RWPE2 (cell line): ENCODE measurements at regions not wholly inside any gene's neighbourhood (a gene's known extent, or its start where the extent isn't known, plus 50 kb on each side); places are given as distances from the start of the nearest gene placed in this dataset.
A peak's percentile ranks its signal among the peaks of the same experiment; 100 is the strongest.

Source experiments
- ATAC-seq: fragments of 200-7000 bp; cut with Tn5 transposase; 3 replicates; pipeline ENCODE4 v1.9.1; 2021; ENCODE audit warnings: low read depth
- DNase-seq: peaks from one replicate; pipeline ENCODE4 v3.0.0-alpha.2; 2020; ENCODE audit warnings: low spot score
- H3K27ac ChIP-seq: fragments of 450-650 bp; 2 replicates; pipeline ENCODE4 v1.5.1; 2017; ENCODE audit warnings: mild to moderate bottlenecking; ENCODE audit not compliant: poor library complexity, severe bottlenecking
- H3K27me3 ChIP-seq: fragments of 250-450 bp; sonication (Bioruptor Pico); 2 replicates; pipeline ENCODE4 v1.5.1; 2021; ENCODE audit warnings: mild to moderate bottlenecking, moderate library complexity; ENCODE audit not compliant: insufficient read depth, poor library complexity, severe bottlenecking
- H3K36me3 ChIP-seq: fragments of 250-450 bp; sonication (Bioruptor Pico); 2 replicates; pipeline ENCODE4 v1.5.1; 2020; ENCODE audit warnings: low read depth, mild to moderate bottlenecking, moderate library complexity
- H3K4me1 ChIP-seq: fragments of 250-450 bp; sonication (Bioruptor Pico); 2 replicates; pipeline ENCODE4 v1.5.1; 2021; ENCODE audit warnings: mild to moderate bottlenecking, moderate library complexity; ENCODE audit not compliant: insufficient read depth, poor library complexity, severe bottlenecking
- H3K4me3 ChIP-seq: fragments of 250-450 bp; sonication (Bioruptor Pico); 2 replicates; pipeline ENCODE4 v1.5.1; 2021; ENCODE audit warnings: mild to moderate bottlenecking, moderate library complexity; ENCODE audit not compliant: severe bottlenecking
- H3K9me3 ChIP-seq: fragments of 250-450 bp; sonication (Bioruptor Pico); 2 replicates; pipeline ENCODE4 v1.5.1; 2021; ENCODE audit warnings: mild to moderate bottlenecking, moderate library complexity; ENCODE audit not compliant: severe bottlenecking
- TF ChIP-seq, protein P1 (sequence below): fragments of 450-650 bp; IDR thresholded peaks from one replicate; pipeline ENCODE4 v1.5.1; 2017; ENCODE audit warnings: mild to moderate bottlenecking, moderate library complexity; ENCODE audit not compliant: poor library complexity, severe bottlenecking

DNA sequence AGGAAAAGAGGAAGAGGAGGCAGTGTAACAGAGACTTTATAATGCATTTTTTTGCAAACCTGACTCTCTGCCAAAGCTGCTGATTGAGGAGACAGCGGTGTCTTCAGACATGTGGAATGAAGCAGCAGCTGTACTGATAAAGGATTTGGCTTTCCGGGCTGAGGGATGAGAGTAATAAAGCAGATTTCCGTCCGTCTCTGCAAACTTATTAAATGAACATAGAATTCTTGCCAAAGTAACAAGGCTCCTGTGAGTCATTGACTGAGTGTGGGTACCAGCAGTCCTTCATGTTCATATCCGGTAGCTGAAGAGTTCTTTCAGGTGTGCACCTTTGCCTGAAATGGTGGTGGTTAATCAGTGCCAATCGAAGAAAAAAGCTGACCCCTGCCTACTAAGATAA, 112.6 kb downstream of the LIG4 start:
- Histone ChIP-seq H3K36me3 (no peaks in the 10 kb centered on the region), H3K4me1 (no peaks in the 10 kb centered on the region), H3K9me3 (no peaks in the 10 kb centered on the region), H3K4me3 (no peak overlapping the region), H3K27ac (no peak overlapping the region), H3K27me3 (no peaks in the 10 kb centered on the region)
- DNase-seq (no peak), ATAC-seq (peak; percentile 48; the same call in 2 of the 3 replicates)
- TF ChIP-seq, protein P1, sequence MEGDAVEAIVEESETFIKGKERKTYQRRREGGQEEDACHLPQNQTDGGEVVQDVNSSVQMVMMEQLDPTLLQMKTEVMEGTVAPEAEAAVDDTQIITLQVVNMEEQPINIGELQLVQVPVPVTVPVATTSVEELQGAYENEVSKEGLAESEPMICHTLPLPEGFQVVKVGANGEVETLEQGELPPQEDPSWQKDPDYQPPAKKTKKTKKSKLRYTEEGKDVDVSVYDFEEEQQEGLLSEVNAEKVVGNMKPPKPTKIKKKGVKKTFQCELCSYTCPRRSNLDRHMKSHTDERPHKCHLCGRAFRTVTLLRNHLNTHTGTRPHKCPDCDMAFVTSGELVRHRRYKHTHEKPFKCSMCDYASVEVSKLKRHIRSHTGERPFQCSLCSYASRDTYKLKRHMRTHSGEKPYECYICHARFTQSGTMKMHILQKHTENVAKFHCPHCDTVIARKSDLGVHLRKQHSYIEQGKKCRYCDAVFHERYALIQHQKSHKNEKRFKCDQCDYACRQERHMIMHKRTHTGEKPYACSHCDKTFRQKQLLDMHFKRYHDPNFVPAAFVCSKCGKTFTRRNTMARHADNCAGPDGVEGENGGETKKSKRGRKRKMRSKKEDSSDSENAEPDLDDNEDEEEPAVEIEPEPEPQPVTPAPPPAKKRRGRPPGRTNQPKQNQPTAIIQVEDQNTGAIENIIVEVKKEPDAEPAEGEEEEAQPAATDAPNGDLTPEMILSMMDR: no peak

DNA sequence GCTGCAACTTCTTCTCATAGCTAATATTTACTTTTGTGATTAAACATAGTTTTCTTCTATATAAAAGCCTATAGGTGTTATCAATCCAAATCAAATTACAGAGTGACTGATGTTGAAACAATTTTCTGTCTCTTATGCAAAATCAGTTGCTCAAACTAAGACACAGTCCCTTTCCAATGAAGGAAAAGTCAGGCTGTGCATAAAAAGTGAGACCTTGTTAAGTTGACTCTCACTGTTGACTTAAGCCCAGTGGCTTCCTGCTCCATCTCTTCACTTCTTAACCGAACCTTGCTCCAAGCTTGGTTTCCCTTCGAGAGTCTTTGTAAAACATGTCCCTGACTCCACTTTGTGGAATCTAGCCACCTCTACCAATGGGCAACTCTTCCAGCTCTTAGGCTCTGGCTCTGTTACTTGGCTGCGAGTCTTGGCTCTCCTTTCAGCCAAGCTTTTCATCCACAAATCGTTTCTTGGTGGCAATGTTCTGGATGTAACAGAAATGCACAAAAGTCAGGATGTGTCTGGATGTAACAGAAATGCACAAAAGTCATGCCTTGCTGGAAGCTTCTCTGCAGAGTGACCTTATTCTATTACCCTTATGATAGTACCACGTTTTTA, 118.9 kb downstream of the LIG4 start:
- DNase-seq (no peak), ATAC-seq (no peak)
- TF ChIP-seq, protein P1: no peak
- Histone ChIP-seq H3K9me3 (no peaks in the 10 kb centered on the region), H3K4me1 (no peaks in the 10 kb centered on the region), H3K4me3 (no peak overlapping the region), H3K36me3 (no peaks in the 10 kb centered on the region), H3K27ac (no peak overlapping the region), H3K27me3 (no peaks in the 10 kb centered on the region)

GRCh38 chr13:108095036-108095435, 120.3 kb downstream of the LIG4 start:
- H3K9me3 ChIP-seq: no peaks in the 10 kb centered on the region
- no peak for ATAC-seq
- TF ChIP-seq, protein P1: no peak
- no peaks in the 10 kb centered on the region for H3K36me3 ChIP-seq
- no peaks in the 10 kb centered on the region for H3K27me3 ChIP-seq
- DNase-seq: no peak
- H3K4me1 ChIP-seq: no peaks in the 10 kb centered on the region
- no peak overlapping the region for H3K27ac ChIP-seq
- H3K4me3 ChIP-seq: no peak overlapping the region

DNA sequence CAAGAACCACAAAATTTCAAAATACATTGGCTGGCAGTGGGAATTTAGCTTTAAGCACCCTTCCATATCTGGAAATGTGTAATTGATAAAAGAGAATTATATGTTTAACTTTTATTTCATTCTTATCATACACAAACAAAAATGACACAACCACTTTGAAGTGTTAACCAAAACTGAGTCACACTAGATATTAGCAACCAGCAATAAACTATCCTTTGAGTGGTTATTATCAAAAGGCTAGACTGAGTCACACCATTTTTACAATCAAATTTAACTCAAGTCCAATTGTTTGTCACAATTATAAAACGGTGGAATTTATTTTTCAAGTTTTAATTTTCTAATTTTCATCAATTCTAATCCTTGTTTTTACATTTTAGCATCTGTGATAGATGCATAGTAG, 121.7 kb downstream of the LIG4 start:
- Histone ChIP-seq H3K4me1 (no peaks in the 10 kb centered on the region), H3K27ac (no peak overlapping the region), H3K4me3 (no peak overlapping the region), H3K36me3 (no peaks in the 10 kb centered on the region), H3K27me3 (no peaks in the 10 kb centered on the region), H3K9me3 (no peaks in the 10 kb centered on the region)
- DNase-seq (no peak), ATAC-seq (no peak)
- TF ChIP-seq, protein P1: no peak

DNA sequence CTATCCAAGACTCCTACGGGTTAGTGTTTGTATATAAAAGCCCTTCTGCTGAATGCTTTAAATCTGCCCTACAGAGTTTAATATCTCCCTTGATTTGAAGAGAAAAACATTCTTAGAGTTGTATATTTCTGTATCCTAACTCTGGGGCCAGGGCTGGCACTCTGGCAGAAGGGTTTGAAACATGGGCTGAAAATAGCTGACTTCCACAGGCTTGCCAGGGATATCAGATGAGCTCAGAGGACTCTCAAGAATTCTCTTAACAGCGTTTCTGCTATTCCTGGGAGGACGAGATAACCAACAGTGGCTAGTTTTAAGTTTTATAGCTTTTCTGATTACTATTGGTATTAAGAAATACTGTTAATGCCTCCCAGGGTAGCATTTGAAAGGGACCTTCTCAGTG, 127.5 kb downstream of the LIG4 start:
- no peaks in the 10 kb centered on the region for H3K9me3 ChIP-seq
- no peaks in the 10 kb centered on the region for H3K27me3 ChIP-seq
- ATAC-seq (no peak), DNase-seq (no peak)
- TF ChIP-seq, protein P1: no peak
- no peak overlapping the region for H3K4me3 ChIP-seq
- H3K27ac ChIP-seq: no peak overlapping the region
- no peaks in the 10 kb centered on the region for H3K36me3 ChIP-seq
- no peaks in the 10 kb centered on the region for H3K4me1 ChIP-seq
